GM20431 (cell line): ENCODE measurements at regions not wholly inside any gene's neighbourhood (a gene's known extent, or its start where the extent isn't known, plus 50 kb on each side); places are given as distances from the start of the nearest gene placed in this dataset.

Experiments used
- in situ Hi-C: fragments of 300-500 bp; cut with MseI, MboI; formaldehyde crosslinking; loops from one replicate; pipeline ENCODE4 v1.15.0; 2020; ENCODE audit warnings: low sequenced_read_pairs; ENCODE audit not compliant: unreplicated experiment

- in situ Hi-C loops = loop anchor here (25.0 kb wide), 1 partner anchor 280 kb away; the partner anchor contains the start of gene TMEM269
Measured at GRCh38 chr1:43067233-43067745, 104.8 kb downstream of the EBNA1BP2 start.

GRCh38 chr1:43066578-43066977 is 105.5 kb downstream of the EBNA1BP2 start:
- in situ Hi-C loops = loop anchor here (25.0 kb wide), 1 partner anchor 279 kb away; the partner anchor contains the start of gene TMEM269

- in situ Hi-C loops = loop anchor here (25.0 kb wide), 1 partner anchor 279 kb away; the partner anchor contains the start of gene TMEM269
Measured at GRCh38 chr1:43065616-43066399, 106.3 kb downstream of the EBNA1BP2 start.

GRCh38 chr1:43065191-43065590 is 106.5 kb upstream of the SLC2A1 start:
- in situ Hi-C loops = loop anchor here (25.0 kb wide), 1 partner anchor 278 kb away; the partner anchor contains the start of gene TMEM269

GRCh38 chr1:43063394-43064219 is 104.9 kb upstream of the SLC2A1 start:
- in situ Hi-C loops = loop anchor here (5.0 to 25.0 kb wide), 2 partner anchors 151 to 276 kb away; partner anchors contain the start of gene TMEM269

GRCh38 chr1:43062527-43063095 is 103.9 kb upstream of the SLC2A1 start:
- in situ Hi-C loops = loop anchor here (5.0 to 25.0 kb wide), 2 partner anchors 150 to 275 kb away; partner anchors contain the start of gene TMEM269

- in situ Hi-C loops = loop anchor here (5.0 to 25.0 kb wide), 2 partner anchors 149 to 274 kb away; partner anchors contain the start of gene TMEM269
Measured at GRCh38 chr1:43061757-43062156, 103.1 kb upstream of the SLC2A1 start.

GRCh38 chr1:43059640-43060574 is 101.2 kb upstream of the SLC2A1 start:
- in situ Hi-C loops = loop anchor here (5.0 to 25.0 kb wide), 2 partner anchors 148 to 273 kb away; partner anchors contain the start of gene TMEM269

- in situ Hi-C loops = loop anchor here (25.0 kb wide), 1 partner anchor 271 kb away; the partner anchor contains the start of gene TMEM269
Measured at GRCh38 chr1:43058545-43059360, 100.1 kb upstream of the SLC2A1 start.

GRCh38 chr1:43058056-43058455 is 99.4 kb upstream of the SLC2A1 start:
- in situ Hi-C loops = loop anchor here (25.0 kb wide), 1 partner anchor 271 kb away; the partner anchor contains the start of gene TMEM269

GRCh38 chr1:43057567-43057966 is 98.9 kb upstream of the SLC2A1 start:
- in situ Hi-C loops = loop anchor here (25.0 kb wide), 1 partner anchor 270 kb away; the partner anchor contains the start of gene TMEM269

- in situ Hi-C loops = loop anchor here (25.0 kb wide), 1 partner anchor 270 kb away; the partner anchor contains the start of gene TMEM269
Measured at GRCh38 chr1:43056981-43057391, 98.3 kb upstream of the SLC2A1 start.

- in situ Hi-C loops = loop anchor here (25.0 kb wide), 1 partner anchor 269 kb away; the partner anchor contains the start of gene TMEM269
Measured at GRCh38 chr1:43056460-43056859, 97.8 kb upstream of the SLC2A1 start.

- in situ Hi-C loops = loop anchor here (25.0 kb wide), 1 partner anchor 268 kb away; the partner anchor contains the start of gene TMEM269
Measured at GRCh38 chr1:43054961-43055360, 96.3 kb upstream of the SLC2A1 start.

- in situ Hi-C loops = loop anchor here (25.0 kb wide), 1 partner anchor 266 kb away; the partner anchor contains the start of gene TMEM269
Measured at GRCh38 chr1:43052786-43053439, 94.2 kb upstream of the SLC2A1 start.

- in situ Hi-C loops = loop anchor here (25.0 kb wide), 1 partner anchor 265 kb away; the partner anchor contains the start of gene TMEM269
Measured at GRCh38 chr1:43052322-43052721, 93.7 kb upstream of the SLC2A1 start.

- in situ Hi-C loops = no loop called here
Measured at GRCh38 chr1:43049481-43049880, 90.8 kb upstream of the SLC2A1 start.
